ENCODE measurements at regions not wholly inside any gene's neighbourhood (a gene's known extent, or its start where the extent isn't known, plus 50 kb on each side); places are given as distances from the start of the nearest gene placed in this dataset.

GRCh38 chr9:116058421-116058820 is 95.2 kb upstream of the PAPPA start:
- no peak for TF ChIP-seq CTCF (IDR thresholded peaks at IDR 0.05; ENCODE audit: low read depth, low read length, missing input control)
- TF ChIP-seq YY1 (IDR thresholded peaks at IDR 0.05) = no peak
- TF ChIP-seq RXRA (IDR thresholded peaks at IDR 0.05) = no peak
- no peak for TF ChIP-seq GABPA (IDR thresholded peaks at IDR 0.05 in 1 of 2, conservative IDR thresholded peaks at IDR 0.05 in 1 of 2)
- no peak for TF ChIP-seq MAX (IDR thresholded peaks at IDR 0.05)

Measured in liver (tissue), 3 donors.